ENCODE measurements at regions not wholly inside any gene's neighbourhood (a gene's known extent, or its start where the extent isn't known, plus 50 kb on each side); places are given as distances from the start of the nearest gene placed in this dataset.

GRCh38 chr5:52024359-52024758 lies 641.1 kb downstream of the ISL1 start:
- Histone ChIP-seq H3K4me1 (replicated peaks in 1 of 4; ENCODE audit: control insufficient read depth in 3 of 4, insufficient read depth in 4 of 4, low read length in 3 of 4) (no peaks in the 10 kb centered on the region), H2BK12ac (ENCODE audit: low read depth, low read length) (no peak overlapping the region), H3K79me1 (ENCODE audit: low read depth, low read length) (no peaks in the 10 kb centered on the region), H3K9me3 (ENCODE audit: insufficient read depth in 2 of 2, low read depth in 1 of 2, low read length in 1 of 2) (no peaks in the 10 kb centered on the region), H3K4me2 (ENCODE audit: insufficient read depth in 1 of 2, low read depth in 2 of 2, low read length in 2 of 2) (no peak overlapping the region), H2BK120ac (replicated peaks; ENCODE audit: low read depth, low read length) (no peak overlapping the region), H3K27ac (ENCODE audit: low read depth, low read length) (no peak overlapping the region), H3K56ac (replicated peaks; ENCODE audit: insufficient read length, low read depth, low read length) (no peak overlapping the region), H2BK20ac (ENCODE audit: low read length) (no peak overlapping the region), H3K27me3 (replicated peaks in 1 of 4; ENCODE audit: control insufficient read depth in 3 of 4, extremely low read depth in 1 of 4, insufficient read depth in 3 of 4, low read length in 3 of 4) (no peaks in the 10 kb centered on the region), H3K14ac (ENCODE audit: insufficient read length) (no peak overlapping the region), H2AFZ (ENCODE audit: low read length) (no peak overlapping the region), H4K8ac (ENCODE audit: extremely low read depth, insufficient read depth, low read length) (no peak overlapping the region), H3K4ac (replicated peaks; ENCODE audit: insufficient read length, low read depth, low read length) (no peak overlapping the region), H3K18ac (ENCODE audit: extremely low read depth, low read length) (no peak overlapping the region), H2BK15ac (ENCODE audit: low read length) (no peak overlapping the region), H3K9ac (replicated peaks in 1 of 4; ENCODE audit: extremely low read depth in 1 of 4, low read depth in 3 of 4, low read length in 3 of 4) (no peak overlapping the region), H3K23ac (ENCODE audit: insufficient read length) (no peak overlapping the region), H2BK5ac (ENCODE audit: low read depth, low read length) (no peak overlapping the region), H3K36me3 (ENCODE audit: control insufficient read depth in 2 of 4, insufficient read depth in 4 of 4, low read length in 3 of 4) (no peaks in the 10 kb centered on the region), H3K4me3 (ENCODE audit: extremely low read depth in 1 of 4, insufficient read depth in 2 of 4, low read depth in 3 of 4, low read length in 4 of 4) (no peak overlapping the region), H4K5ac (ENCODE audit: insufficient read length, low read depth, low read length) (no peak overlapping the region), H4K91ac (replicated peaks; ENCODE audit: insufficient read length, low read length) (no peak overlapping the region), H3K79me2 (ENCODE audit: control insufficient read depth in 1 of 2, insufficient read depth in 2 of 2, low read length in 2 of 2) (no peaks in the 10 kb centered on the region), H3K23me2 (ENCODE audit: low read depth, low read length) (no peaks in the 10 kb centered on the region), H2AK5ac (ENCODE audit: low read depth, low read length) (no peak overlapping the region), H4K20me1 (replicated peaks in 1 of 2; ENCODE audit: control insufficient read depth in 1 of 2, insufficient read depth in 2 of 2, low read length in 2 of 2) (no peaks in the 10 kb centered on the region)
- ChIA-PET POLR2A (ENCODE audit: partially characterized antibody) (no interaction called here), CTCF (ENCODE audit: partially characterized antibody) (no interaction called here)
- FAIRE-seq, result no peak
- 83% methylated on average over 3 of the region's 3 CpGs; no CpG with 5 or more reads in 1 of the 2 experiments for WGBS, 2 experiments (ENCODE audit: extremely low coverage in 1 of 2, insufficient coverage in 1 of 2, insufficient read length in 1 of 2, insufficient replicate concordance in 2 of 2, low coverage in 1 of 2, low lambda C conversion rate in 2 of 2, missing lambda C conversion rate in 1 of 2)
- DNase-seq (ENCODE audit: low read depth in 1 of 2, low spot score in 2 of 2), result no peak
- TF ChIP-seq KDM4A (IDR thresholded peaks at IDR 0.05; ENCODE audit: low read depth, low read length, severe bottlenecking) (no peak), E2F6 (IDR thresholded peaks at IDR 0.05) (no peak), SP4 (IDR thresholded peaks at IDR 0.05; ENCODE audit: low read length) (no peak), CTCF (IDR thresholded peaks at IDR 0.05; ENCODE audit: control extremely low read depth in 1 of 3, insufficient read depth in 1 of 3, low read depth in 1 of 3, low read length in 3 of 3) (no peak), USF2 (IDR thresholded peaks at IDR 0.05; ENCODE audit: low read length) (no peak), MAX (IDR thresholded peaks at IDR 0.05) (no peak), HDAC2 (IDR thresholded peaks at IDR 0.05; ENCODE audit: borderline replicate concordance in 1 of 2, low read depth in 2 of 2, low read length in 2 of 2) (no peak), SIN3A (conservative IDR thresholded peaks at IDR 0.05 in 1 of 2, IDR thresholded peaks at IDR 0.05 in 1 of 2; ENCODE audit: low read depth in 1 of 2, low read length in 2 of 2) (no peak)
